ENCODE measurements at regions not wholly inside any gene's neighbourhood (a gene's known extent, or its start where the extent isn't known, plus 50 kb on each side); places are given as distances from the start of the nearest gene placed in this dataset.

DNA sequence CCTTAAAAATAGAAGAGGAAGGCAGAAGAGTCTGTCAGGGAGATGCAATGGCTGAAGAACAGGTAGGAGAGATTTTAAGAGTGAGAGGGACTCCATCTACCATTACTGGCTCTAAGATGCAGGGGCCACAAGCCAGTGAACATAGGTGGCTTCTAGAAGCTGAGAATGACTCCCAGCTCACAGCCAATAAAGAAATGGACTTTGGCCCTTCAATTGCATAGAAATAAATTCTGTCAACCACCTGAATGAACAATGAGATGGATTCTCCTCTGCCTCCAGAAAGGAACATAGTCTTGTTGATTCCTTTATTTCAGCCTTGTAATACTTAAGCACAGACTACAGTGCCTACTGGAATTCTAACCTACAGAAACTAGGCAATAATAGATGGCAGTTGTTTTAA is 603.3 kb upstream of the NXPH2 start:
- TF ChIP-seq, protein P1, sequence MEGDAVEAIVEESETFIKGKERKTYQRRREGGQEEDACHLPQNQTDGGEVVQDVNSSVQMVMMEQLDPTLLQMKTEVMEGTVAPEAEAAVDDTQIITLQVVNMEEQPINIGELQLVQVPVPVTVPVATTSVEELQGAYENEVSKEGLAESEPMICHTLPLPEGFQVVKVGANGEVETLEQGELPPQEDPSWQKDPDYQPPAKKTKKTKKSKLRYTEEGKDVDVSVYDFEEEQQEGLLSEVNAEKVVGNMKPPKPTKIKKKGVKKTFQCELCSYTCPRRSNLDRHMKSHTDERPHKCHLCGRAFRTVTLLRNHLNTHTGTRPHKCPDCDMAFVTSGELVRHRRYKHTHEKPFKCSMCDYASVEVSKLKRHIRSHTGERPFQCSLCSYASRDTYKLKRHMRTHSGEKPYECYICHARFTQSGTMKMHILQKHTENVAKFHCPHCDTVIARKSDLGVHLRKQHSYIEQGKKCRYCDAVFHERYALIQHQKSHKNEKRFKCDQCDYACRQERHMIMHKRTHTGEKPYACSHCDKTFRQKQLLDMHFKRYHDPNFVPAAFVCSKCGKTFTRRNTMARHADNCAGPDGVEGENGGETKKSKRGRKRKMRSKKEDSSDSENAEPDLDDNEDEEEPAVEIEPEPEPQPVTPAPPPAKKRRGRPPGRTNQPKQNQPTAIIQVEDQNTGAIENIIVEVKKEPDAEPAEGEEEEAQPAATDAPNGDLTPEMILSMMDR (IDR thresholded peaks at IDR 0.05; ENCODE audit: insufficient read depth, low read depth, low read length, missing control alignments) = no peak
- no peak for DNase-seq (ENCODE audit: low read depth)
- no peak overlapping the region for H3K4me3 ChIP-seq (ENCODE audit: low read depth, low read length)

DNA sequence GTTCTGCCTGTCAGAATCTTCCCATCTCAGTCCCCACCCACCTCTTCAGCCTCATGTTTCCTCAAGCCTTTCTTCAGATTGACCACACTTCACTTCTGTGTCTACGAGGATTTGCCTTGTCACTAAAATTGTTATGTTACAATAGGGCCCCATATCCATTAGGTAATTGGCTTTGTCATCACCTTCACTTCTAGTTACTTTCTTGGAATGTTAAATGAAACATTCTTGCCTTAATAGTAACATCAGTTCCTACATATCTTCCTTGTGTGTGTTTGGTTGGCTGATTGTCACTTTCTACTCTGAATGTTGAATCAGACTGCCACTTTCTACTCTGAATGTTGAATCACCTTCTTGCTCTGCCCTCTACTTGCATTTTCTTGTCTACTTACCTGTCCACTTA is 599.9 kb upstream of the NXPH2 start:
- TF ChIP-seq, protein P1 (IDR thresholded peaks at IDR 0.05; ENCODE audit: insufficient read depth, low read depth, low read length, missing control alignments) = no peak
- no peak overlapping the region for H3K4me3 ChIP-seq (ENCODE audit: low read depth, low read length)
- DNase-seq (ENCODE audit: low read depth) = no peak

DNA sequence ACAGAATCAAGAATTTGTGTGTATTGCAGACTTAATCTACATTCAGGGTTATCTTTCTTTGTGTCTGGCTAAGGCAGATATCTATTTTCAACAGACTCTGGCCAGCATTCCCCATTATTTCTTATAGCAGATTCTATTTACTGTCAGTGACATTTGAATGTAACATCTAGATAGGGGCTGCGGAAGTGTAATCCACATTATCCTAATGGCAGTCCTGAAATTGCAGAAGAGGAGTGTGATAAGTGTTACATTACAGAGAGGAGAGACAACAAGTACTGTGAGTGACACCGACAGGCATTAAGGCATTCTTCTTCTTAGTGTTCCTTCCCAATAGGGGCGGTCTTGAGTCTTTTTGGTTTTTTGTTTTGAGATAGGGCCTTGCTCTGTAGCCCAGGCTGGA is 598.2 kb upstream of the NXPH2 start:
- TF ChIP-seq, protein P1 (IDR thresholded peaks at IDR 0.05; ENCODE audit: insufficient read depth, low read depth, low read length, missing control alignments) = no peak
- H3K4me3 ChIP-seq (ENCODE audit: low read depth, low read length) = no peak overlapping the region
- DNase-seq (ENCODE audit: low read depth) = no peak

DNA sequence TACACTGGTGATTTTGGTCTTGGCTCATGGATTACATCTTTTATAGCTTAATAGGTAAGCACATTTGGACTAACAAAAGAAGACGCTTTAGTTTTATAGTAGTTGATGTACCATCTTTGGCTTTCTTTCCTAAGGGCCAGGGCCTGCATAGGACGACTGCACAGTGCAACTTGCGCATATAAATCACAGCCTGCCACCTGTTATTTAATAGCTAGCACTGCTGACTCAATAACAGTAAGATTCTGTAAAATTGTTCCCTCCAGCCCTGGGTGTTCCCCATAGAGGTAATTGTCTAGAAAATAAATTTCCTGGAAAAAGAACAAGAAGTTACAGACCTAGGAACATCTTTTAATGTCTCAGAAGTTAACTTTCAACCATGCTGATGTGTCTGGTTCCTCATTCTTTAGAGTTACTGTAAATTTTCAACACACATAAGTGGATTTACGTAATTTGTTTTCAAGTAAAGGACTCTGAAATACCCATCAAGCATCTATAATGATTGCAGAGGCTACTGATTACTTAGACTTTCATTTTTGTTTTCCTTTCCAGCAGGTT is 594.2 kb upstream of the NXPH2 start:
- no peak for DNase-seq (ENCODE audit: low read depth)
- TF ChIP-seq, protein P1 (IDR thresholded peaks at IDR 0.05; ENCODE audit: insufficient read depth, low read depth, low read length, missing control alignments) = no peak
- H3K4me3 ChIP-seq (ENCODE audit: low read depth, low read length) = no peak overlapping the region

DNA sequence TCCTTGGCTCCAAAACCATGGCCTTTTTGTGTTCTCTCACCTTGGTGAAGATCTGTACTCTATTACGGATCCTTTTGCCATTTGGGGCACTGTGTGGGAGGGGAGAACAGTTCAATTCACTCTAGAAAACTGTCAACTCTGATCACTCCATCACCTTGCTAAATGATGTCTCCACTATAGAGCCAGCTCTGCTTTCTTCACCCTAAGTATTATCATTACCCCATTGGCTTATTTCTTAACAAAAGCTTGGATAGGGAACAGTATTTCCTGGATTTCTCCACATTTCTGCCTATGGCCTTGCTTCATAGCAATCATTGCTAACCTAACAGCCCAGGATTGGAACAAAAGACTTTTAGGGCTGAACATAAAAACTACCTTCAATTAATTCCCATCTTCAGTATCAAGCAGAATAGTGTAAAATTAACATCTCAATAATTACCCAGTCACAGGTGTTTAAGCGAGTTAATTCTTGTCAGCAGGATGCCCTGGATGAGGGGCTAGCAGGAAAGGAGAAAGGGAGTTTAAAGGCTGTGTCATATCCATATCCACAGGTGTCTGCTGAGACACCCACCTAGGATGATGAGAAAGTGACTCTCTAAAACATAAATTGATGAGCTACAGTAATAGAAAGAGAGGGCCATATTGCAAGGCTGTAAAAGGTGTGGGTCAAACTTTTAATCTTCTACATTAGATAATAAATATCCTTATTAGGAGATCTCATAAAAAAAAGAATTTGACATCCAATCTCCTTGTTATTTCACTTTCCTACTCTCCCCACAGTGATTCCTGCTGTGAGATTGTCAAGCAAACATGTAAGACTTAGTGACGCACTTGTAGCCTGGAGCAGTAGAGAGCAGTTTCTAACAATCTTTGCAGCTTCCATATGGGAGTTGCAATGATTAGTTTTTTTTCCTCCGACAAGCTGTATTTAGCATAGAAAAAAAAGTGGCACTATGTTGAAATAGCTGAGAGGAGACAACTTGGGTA is 589.5 kb upstream of the NXPH2 start:
- H3K4me3 ChIP-seq (ENCODE audit: low read depth, low read length) = no peak overlapping the region
- no peak for DNase-seq (ENCODE audit: low read depth)
- TF ChIP-seq, protein P1 (IDR thresholded peaks at IDR 0.05; ENCODE audit: insufficient read depth, low read depth, low read length, missing control alignments) = no peak

DNA sequence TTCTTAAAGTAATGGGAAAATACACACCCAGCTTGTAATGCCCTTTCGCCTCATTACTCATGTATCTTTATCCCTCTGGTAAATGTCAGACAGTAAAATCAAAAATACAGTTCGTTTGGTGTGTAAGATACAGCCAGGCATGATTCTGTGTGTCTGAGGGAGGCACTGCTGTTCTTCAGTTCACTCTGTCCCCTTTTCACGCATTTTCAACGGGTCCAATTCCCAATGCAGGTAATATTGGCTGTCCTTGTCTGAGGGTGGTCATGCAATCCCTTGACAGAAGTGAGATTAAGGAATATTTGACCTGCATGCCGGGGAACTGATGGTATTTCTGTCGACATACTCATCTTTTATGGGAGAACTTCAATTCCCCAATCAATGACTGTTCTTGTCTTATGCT is 587.2 kb upstream of the NXPH2 start:
- DNase-seq (ENCODE audit: low read depth) = no peak
- TF ChIP-seq, protein P1 (IDR thresholded peaks at IDR 0.05; ENCODE audit: insufficient read depth, low read depth, low read length, missing control alignments) = no peak
- no peak overlapping the region for H3K4me3 ChIP-seq (ENCODE audit: low read depth, low read length)

Data from GM12865 (cell line).